K562 (cell line): ENCODE measurements at regions not wholly inside any gene's neighbourhood (a gene's known extent, or its start where the extent isn't known, plus 50 kb on each side); places are given as distances from the start of the nearest gene placed in this dataset.

ENCODE experiments used
- FOXK1 ChIP-seq: sonication (generic); formaldehyde crosslinking; IDR thresholded peaks from 2 replicates; pipeline ENCODE4 v1.8.0; 2022; ENCODE audit warnings: missing genetic modification reagents, mild to moderate bottlenecking, borderline replicate concordance
- HDAC3 ChIP-seq: fragments of 450-650 bp; IDR thresholded peaks from 2 replicates; pipeline ENCODE4 v1.6.1; 2018; ENCODE audit warnings: borderline replicate concordance, mild to moderate bottlenecking, moderate library complexity; ENCODE audit not compliant: partially characterized antibody
- MAFF ChIP-seq: IDR thresholded peaks from 2 replicates; pipeline ENCODE4 v1.6.1; 2012; ENCODE audit warnings: low read length, improper control_type of control experiment
- MAFK ChIP-seq: IDR thresholded peaks from 2 replicates; pipeline ENCODE4 v1.6.1; 2011; ENCODE audit warnings: low read length, improper control_type of control experiment
- MCM5 ChIP-seq: fragments of 450-650 bp; IDR thresholded peaks from 2 replicates; pipeline ENCODE4 v1.6.1; 2016; ENCODE audit warnings: low read depth
- MTA1 ChIP-seq: fragments of 450-650 bp; IDR thresholded peaks from 2 replicates; pipeline ENCODE4 v1.6.1; 2017; ENCODE audit warnings: borderline replicate concordance
- NFIX ChIP-seq: fragments of 250-450 bp; sonication (Bioruptor Pico); IDR thresholded peaks from 2 replicates; pipeline ENCODE4 v1.4.0; 2020; ENCODE audit warnings: low read depth, mild to moderate bottlenecking, moderate library complexity
- ZNF140 ChIP-seq: fragments of 250-450 bp; sonication (Bioruptor Pico); IDR thresholded peaks from 2 replicates; pipeline ENCODE4 v1.8.0; 2021; ENCODE audit warnings: moderate library complexity, mild to moderate bottlenecking, inconsistent platforms
- ZNF695 ChIP-seq: fragments of 450-650 bp; formaldehyde crosslinking; IDR thresholded peaks from 2 replicates; pipeline ENCODE4 v1.4.0; 2020; ENCODE audit warnings: mild to moderate bottlenecking, moderate library complexity
- TF ChIP-seq, protein P1 (sequence below), 3 experiments: IDR thresholded peaks in 2 of 3; conservative IDR thresholded peaks in 1 of 3; 2 replicates each; pipeline ENCODE4 v1.5.1; 2011 to 2012; ENCODE audit warnings: low read length in 3 of 3, mild to moderate bottlenecking in 3 of 3, control low read depth in 2 of 3, improper control_type of control experiment in 1 of 3, inconsistent platforms in 1 of 3, low read depth in 1 of 3, mixed read lengths in 1 of 3, moderate library complexity in 1 of 3; ENCODE audit not compliant: insufficient read depth in 2 of 3
- TF ChIP-seq, protein P2 (sequence below), 2 experiments: fragments of 450-650 bp; conservative IDR thresholded peaks; 2 replicates each; pipeline ENCODE4 v1.6.1; 2017; ENCODE audit warnings: mild to moderate bottlenecking in 2 of 2, moderate library complexity in 2 of 2
- TF ChIP-seq, protein P3 (sequence below), 2 experiments: fragments of 450-650 bp in 1 of 2; IDR thresholded peaks; 2 replicates each; pipeline ENCODE4 v1.6.1; 2011 to 2017; ENCODE audit warnings: low read depth in 2 of 2, antibody characterized with exemption in 1 of 2, borderline replicate concordance in 1 of 2, low read length in 1 of 2, mild to moderate bottlenecking in 1 of 2, mixed read lengths in 1 of 2; ENCODE audit not compliant: control insufficient read depth in 1 of 2
- TF ChIP-seq, protein P4 (sequence below): fragments of 250-450 bp; sonication (Bioruptor Pico); IDR thresholded peaks from 2 replicates; pipeline ENCODE4 v1.5.0; 2022; ENCODE audit warnings: mild to moderate bottlenecking
- TF ChIP-seq, protein P5 (sequence below): fragments of 450-650 bp; formaldehyde crosslinking; IDR thresholded peaks from 2 replicates; pipeline ENCODE4 v1.4.0; 2020; ENCODE audit warnings: mild to moderate bottlenecking, moderate library complexity

DNA sequence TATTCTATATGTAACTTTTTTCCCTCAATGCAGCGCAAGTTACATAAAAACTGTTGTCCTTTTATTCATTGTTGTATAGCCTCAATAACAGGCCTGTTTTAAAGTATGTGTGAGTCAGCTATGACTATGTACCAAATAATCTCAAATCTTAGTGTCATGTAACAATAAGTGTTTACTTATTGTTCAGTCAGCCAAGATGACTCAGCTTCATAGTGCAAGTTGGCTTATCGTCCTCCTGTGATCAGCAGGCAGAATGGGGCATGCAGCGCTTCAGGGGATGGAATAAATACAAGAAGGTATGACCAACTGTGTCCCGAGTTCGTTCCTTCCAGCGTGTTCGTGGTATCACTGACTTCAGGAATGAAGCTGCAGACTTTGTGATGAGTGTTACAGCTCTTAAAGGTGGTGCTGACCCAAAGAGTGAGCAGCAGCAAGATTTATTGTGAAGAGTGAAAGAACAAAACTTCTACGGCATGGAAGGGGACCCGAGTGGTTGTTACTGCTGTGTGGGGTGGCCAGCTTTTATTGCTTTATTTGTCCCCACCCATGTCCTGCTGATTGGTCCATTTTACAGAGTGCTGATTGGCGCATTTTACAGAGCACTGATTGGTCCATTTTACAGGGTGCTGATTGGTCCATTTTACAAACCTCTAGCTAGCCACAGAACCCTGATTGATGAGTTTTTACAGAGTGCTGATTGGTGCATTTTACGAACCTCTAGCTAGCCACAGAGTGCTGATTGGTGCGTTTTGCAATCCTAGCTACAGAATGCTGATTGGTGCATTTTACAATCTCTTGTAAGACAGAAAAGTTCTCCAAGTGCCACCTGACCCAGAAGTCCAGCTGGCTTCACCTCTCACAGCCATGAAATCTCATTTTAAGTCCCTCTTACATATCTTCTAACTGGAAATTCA is 1016.0 kb downstream of the MCTP2 start (continued):
- TF ChIP-seq, protein P1, sequence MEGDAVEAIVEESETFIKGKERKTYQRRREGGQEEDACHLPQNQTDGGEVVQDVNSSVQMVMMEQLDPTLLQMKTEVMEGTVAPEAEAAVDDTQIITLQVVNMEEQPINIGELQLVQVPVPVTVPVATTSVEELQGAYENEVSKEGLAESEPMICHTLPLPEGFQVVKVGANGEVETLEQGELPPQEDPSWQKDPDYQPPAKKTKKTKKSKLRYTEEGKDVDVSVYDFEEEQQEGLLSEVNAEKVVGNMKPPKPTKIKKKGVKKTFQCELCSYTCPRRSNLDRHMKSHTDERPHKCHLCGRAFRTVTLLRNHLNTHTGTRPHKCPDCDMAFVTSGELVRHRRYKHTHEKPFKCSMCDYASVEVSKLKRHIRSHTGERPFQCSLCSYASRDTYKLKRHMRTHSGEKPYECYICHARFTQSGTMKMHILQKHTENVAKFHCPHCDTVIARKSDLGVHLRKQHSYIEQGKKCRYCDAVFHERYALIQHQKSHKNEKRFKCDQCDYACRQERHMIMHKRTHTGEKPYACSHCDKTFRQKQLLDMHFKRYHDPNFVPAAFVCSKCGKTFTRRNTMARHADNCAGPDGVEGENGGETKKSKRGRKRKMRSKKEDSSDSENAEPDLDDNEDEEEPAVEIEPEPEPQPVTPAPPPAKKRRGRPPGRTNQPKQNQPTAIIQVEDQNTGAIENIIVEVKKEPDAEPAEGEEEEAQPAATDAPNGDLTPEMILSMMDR (IDR thresholded peaks at IDR 0.05 in 2 of 3, conservative IDR thresholded peaks at IDR 0.05 in 1 of 3; ENCODE audit: insufficient read depth in 2 of 3, low read depth in 1 of 3, low read length in 3 of 3) = no peak
- no peak for TF ChIP-seq ZNF140
- peak; percentile 69 for TF ChIP-seq MAFK
- TF ChIP-seq, protein P2, sequence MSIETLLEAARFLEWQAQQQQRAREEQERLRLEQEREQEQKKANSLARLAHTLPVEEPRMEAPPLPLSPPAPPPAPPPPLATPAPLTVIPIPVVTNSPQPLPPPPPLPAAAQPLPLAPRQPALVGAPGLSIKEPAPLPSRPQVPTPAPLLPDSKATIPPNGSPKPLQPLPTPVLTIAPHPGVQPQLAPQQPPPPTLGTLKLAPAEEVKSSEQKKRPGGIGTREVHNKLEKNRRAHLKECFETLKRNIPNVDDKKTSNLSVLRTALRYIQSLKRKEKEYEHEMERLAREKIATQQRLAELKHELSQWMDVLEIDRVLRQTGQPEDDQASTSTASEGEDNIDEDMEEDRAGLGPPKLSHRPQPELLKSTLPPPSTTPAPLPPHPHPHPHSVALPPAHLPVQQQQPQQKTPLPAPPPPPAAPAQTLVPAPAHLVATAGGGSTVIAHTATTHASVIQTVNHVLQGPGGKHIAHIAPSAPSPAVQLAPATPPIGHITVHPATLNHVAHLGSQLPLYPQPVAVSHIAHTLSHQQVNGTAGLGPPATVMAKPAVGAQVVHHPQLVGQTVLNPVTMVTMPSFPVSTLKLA (conservative IDR thresholded peaks at IDR 0.05) = 0 out of 4 replicates have a peak, but pooled peaks of 1 of the 2 experiments have one; percentile 19
- no peak for TF ChIP-seq FOXK1
- TF ChIP-seq, protein P3, sequence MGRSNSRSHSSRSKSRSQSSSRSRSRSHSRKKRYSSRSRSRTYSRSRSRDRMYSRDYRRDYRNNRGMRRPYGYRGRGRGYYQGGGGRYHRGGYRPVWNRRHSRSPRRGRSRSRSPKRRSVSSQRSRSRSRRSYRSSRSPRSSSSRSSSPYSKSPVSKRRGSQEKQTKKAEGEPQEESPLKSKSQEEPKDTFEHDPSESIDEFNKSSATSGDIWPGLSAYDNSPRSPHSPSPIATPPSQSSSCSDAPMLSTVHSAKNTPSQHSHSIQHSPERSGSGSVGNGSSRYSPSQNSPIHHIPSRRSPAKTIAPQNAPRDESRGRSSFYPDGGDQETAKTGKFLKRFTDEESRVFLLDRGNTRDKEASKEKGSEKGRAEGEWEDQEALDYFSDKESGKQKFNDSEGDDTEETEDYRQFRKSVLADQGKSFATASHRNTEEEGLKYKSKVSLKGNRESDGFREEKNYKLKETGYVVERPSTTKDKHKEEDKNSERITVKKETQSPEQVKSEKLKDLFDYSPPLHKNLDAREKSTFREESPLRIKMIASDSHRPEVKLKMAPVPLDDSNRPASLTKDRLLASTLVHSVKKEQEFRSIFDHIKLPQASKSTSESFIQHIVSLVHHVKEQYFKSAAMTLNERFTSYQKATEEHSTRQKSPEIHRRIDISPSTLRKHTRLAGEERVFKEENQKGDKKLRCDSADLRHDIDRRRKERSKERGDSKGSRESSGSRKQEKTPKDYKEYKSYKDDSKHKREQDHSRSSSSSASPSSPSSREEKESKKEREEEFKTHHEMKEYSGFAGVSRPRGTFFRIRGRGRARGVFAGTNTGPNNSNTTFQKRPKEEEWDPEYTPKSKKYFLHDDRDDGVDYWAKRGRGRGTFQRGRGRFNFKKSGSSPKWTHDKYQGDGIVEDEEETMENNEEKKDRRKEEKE (IDR thresholded peaks at IDR 0.05; ENCODE audit: borderline replicate concordance in 1 of 2, control insufficient read depth in 1 of 2, low read depth in 2 of 2, low read length in 1 of 2) = no peak
- no peak for TF ChIP-seq MTA1
- no peak for TF ChIP-seq HDAC3
- TF ChIP-seq, protein P4, sequence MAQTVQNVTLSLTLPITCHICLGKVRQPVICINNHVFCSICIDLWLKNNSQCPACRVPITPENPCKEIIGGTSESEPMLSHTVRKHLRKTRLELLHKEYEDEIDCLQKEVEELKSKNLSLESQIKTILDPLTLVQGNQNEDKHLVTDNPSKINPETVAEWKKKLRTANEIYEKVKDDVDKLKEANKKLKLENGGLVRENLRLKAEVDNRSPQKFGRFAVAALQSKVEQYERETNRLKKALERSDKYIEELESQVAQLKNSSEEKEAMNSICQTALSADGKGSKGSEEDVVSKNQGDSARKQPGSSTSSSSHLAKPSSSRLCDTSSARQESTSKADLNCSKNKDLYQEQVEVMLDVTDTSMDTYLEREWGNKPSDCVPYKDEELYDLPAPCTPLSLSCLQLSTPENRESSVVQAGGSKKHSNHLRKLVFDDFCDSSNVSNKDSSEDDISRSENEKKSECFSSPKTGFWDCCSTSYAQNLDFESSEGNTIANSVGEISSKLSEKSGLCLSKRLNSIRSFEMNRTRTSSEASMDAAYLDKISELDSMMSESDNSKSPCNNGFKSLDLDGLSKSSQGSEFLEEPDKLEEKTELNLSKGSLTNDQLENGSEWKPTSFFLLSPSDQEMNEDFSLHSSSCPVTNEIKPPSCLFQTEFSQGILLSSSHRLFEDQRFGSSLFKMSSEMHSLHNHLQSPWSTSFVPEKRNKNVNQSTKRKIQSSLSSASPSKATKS (CRISPR knock-in tag) = no peak
- TF ChIP-seq MAFF = peak; percentile 78; the same call in 1 of the 2 replicates
- TF ChIP-seq, protein P5, sequence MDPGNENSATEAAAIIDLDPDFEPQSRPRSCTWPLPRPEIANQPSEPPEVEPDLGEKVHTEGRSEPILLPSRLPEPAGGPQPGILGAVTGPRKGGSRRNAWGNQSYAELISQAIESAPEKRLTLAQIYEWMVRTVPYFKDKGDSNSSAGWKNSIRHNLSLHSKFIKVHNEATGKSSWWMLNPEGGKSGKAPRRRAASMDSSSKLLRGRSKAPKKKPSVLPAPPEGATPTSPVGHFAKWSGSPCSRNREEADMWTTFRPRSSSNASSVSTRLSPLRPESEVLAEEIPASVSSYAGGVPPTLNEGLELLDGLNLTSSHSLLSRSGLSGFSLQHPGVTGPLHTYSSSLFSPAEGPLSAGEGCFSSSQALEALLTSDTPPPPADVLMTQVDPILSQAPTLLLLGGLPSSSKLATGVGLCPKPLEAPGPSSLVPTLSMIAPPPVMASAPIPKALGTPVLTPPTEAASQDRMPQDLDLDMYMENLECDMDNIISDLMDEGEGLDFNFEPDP (CRISPR knock-in tag) = no peak
- no peak for TF ChIP-seq ZNF695 (CRISPR knock-in tag)
- no peak for TF ChIP-seq MCM5
- TF ChIP-seq NFIX (CRISPR knock-in tag) = no peak
